Transverse colon (tissue), 4 donors: ENCODE measurements at regions not wholly inside any gene's neighbourhood (a gene's known extent, or its start where the extent isn't known, plus 50 kb on each side); places are given as distances from the start of the nearest gene placed in this dataset.

Experiments
- EP300 ChIP-seq: sonication (generic); formaldehyde crosslinking; IDR thresholded peaks from one replicate; pipeline ENCODE4 v1.6.1; 2017; ENCODE audit warnings: antibody characterized with exemption, low read depth
- POLR2A ChIP-seq: fragments of 450-650 bp; IDR thresholded peaks from one replicate; pipeline ENCODE4 v1.6.1; 2016; ENCODE audit warnings: antibody characterized with exemption, mild to moderate bottlenecking, moderate library complexity
- POLR2AphosphoS5 ChIP-seq, 3 donors: sonication (generic); formaldehyde crosslinking; IDR thresholded peaks; one replicate each; pipeline ENCODE4 v1.6.1; 2016; ENCODE audit warnings: antibody characterized with exemption in 3 of 3
- TF ChIP-seq, protein P1 (sequence below), 5 experiments: fragments of 200-600 bp in 3 of 5; fragments of 450-650 bp in 2 of 5; sonication (generic) in 3 of 5; IDR thresholded peaks; 1 replicate in 2 of 5; 2 replicates in 3 of 5; pipeline ENCODE4 v1.5.1; 2016 to 2017; ENCODE audit warnings: antibody characterized with exemption in 5 of 5, inconsistent platforms in 3 of 5, mild to moderate bottlenecking in 2 of 5, moderate library complexity in 1 of 5

DNA sequence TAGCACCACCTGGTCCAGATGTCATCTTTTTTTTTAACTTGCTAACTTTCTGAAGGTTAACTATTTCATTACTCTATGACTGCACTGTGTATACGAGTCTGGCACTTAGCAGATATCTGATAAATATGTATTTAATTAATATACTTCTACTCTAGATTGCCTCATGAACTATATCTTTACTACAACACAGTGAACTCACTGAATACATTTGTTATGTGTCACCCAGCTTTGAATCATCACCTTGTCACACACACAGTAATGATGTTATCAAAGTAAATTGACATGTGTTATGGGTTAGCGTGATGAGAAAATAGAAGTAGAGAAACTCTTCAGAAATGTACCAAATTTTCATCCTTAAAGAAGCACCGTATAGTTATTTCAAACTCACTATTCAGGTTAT lies 419.3 kb upstream of the ADGRL3 start:
- TF ChIP-seq POLR2A (no peak), EP300 (no peak), POLR2AphosphoS5 (IDR thresholded peaks at IDR 0.05) (no peak)
- TF ChIP-seq, protein P1, sequence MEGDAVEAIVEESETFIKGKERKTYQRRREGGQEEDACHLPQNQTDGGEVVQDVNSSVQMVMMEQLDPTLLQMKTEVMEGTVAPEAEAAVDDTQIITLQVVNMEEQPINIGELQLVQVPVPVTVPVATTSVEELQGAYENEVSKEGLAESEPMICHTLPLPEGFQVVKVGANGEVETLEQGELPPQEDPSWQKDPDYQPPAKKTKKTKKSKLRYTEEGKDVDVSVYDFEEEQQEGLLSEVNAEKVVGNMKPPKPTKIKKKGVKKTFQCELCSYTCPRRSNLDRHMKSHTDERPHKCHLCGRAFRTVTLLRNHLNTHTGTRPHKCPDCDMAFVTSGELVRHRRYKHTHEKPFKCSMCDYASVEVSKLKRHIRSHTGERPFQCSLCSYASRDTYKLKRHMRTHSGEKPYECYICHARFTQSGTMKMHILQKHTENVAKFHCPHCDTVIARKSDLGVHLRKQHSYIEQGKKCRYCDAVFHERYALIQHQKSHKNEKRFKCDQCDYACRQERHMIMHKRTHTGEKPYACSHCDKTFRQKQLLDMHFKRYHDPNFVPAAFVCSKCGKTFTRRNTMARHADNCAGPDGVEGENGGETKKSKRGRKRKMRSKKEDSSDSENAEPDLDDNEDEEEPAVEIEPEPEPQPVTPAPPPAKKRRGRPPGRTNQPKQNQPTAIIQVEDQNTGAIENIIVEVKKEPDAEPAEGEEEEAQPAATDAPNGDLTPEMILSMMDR (IDR thresholded peaks at IDR 0.05): no peak
